ENCODE measurements at regions not wholly inside any gene's neighbourhood (a gene's known extent, or its start where the extent isn't known, plus 50 kb on each side); places are given as distances from the start of the nearest gene placed in this dataset.

GRCh38 chr6:95794749-95795148, 217.4 kb downstream of the MANEA start:
- Histone ChIP-seq H3K4me2 (ENCODE audit: insufficient read depth, insufficient read length, low read length) (no peak overlapping the region), H3K4ac (ENCODE audit: low read depth, low read length) (no peak overlapping the region), H2AFZ (ENCODE audit: low read length) (no peak overlapping the region), H3K23ac (ENCODE audit: insufficient read length, low read depth, low read length) (no peak overlapping the region), H3K9ac (ENCODE audit: extremely low read depth, insufficient read length, low read length) (no peak overlapping the region), H3K14ac (ENCODE audit: insufficient read depth, low read length) (no peak overlapping the region), H2BK12ac (ENCODE audit: insufficient read length, low read depth, low read length) (no peak overlapping the region), H3K18ac (ENCODE audit: insufficient read length, low read depth, low read length) (no peak overlapping the region), H2AK5ac (ENCODE audit: insufficient read length, low read length) (no peak overlapping the region), H3K27ac (ENCODE audit: insufficient read length, low read depth, low read length) (no peak overlapping the region), H4K20me1 (ENCODE audit: control insufficient read depth, insufficient read depth, insufficient read length) (no peaks in the 10 kb centered on the region), H3K4me1 (ENCODE audit: insufficient read depth, low read length) (no peaks in the 10 kb centered on the region), H3K79me2 (ENCODE audit: insufficient read depth, low read length) (no peaks in the 10 kb centered on the region), H4K91ac (ENCODE audit: insufficient read length, low read depth, low read length) (no peak overlapping the region), H3K79me1 (ENCODE audit: insufficient read depth, low read depth, low read length, poor library complexity, severe bottlenecking) (no peaks in the 10 kb centered on the region), H4K5ac (ENCODE audit: insufficient read length, low read depth, low read length) (no peak overlapping the region), H3K23me2 (ENCODE audit: insufficient read length, low read depth, low read length, poor library complexity, severe bottlenecking) (no peaks in the 10 kb centered on the region), H2BK120ac (ENCODE audit: low read depth, low read length, poor library complexity, severe bottlenecking) (no peak overlapping the region), H3K27me3 (ENCODE audit: insufficient read depth, low read length) (peaks cover 2% of the 10 kb centered on the region; the same call in 1 of the 2 replicates), H2BK5ac (ENCODE audit: insufficient read length, low read length) (no peak overlapping the region), H3T11ph (ENCODE audit: low read length) (no peak overlapping the region), H2BK15ac (ENCODE audit: low read depth, low read length) (no peak overlapping the region), H4K8ac (replicated peaks; ENCODE audit: insufficient read length, low read depth, low read length) (no peak overlapping the region), H2BK20ac (ENCODE audit: low read depth, low read length, poor library complexity, severe bottlenecking) (no peak overlapping the region), H3K9me3 (ENCODE audit: control insufficient read depth, low read depth, low read length) (no peaks in the 10 kb centered on the region), H3K56ac (ENCODE audit: insufficient read length, low read depth, low read length) (no peak overlapping the region)
- Mint-ChIP-seq H3K27me3 (ENCODE audit: low read depth) (peaks cover 31% of the 10 kb centered on the region), H3K4me3 (no peak overlapping the region), H3K4me1 (no peaks in the 10 kb centered on the region), H3K36me3 (ENCODE audit: insufficient read depth in 1 of 3, low read depth in 3 of 3) (no peaks in the 10 kb centered on the region), H3K9me3 (peaks cover 0 to 3% of the 10 kb centered on the region in 2 experiments; a peak in 2 of 5 replicates), H3K27ac (no peak overlapping the region)
- no peak for DNase-seq
- no peak for TF ChIP-seq CTCF (conservative IDR thresholded peaks at IDR 0.05)
